Spleen (tissue), 11 donors: ENCODE measurements at regions not wholly inside any gene's neighbourhood (a gene's known extent, or its start where the extent isn't known, plus 50 kb on each side); places are given as distances from the start of the nearest gene placed in this dataset.

Experiments
- DNase-seq: peaks from one replicate; pipeline ENCODE4 v3.0.0-alpha.2; 2020
- H3K27ac ChIP-seq, 8 donors: fragments of 200-600 bp; sonication (generic) in 7 of 8; 1 replicate in 4 of 8; 2 replicates in 4 of 8; pipeline versions ENCODE4 v1.5.0 to v1.8.0; 2016 to 2021; ENCODE audit warnings: inconsistent platforms in 4 of 8, mild to moderate bottlenecking in 4 of 8, moderate library complexity in 1 of 8
- H3K27me3 ChIP-seq, 7 donors: fragments of 200-600 bp; sonication (generic) in 6 of 7; replicated peaks in 1 of 7; 1 replicate in 4 of 7; 2 replicates in 3 of 7; pipeline versions ENCODE4 v1.5.0 to v1.8.0; 2016 to 2021; ENCODE audit warnings: inconsistent platforms in 3 of 7, mild to moderate bottlenecking in 1 of 7
- H3K36me3 ChIP-seq, 6 donors: fragments of 200-600 bp; sonication (generic) in 5 of 6; 1 replicate in 4 of 6; 2 replicates in 2 of 6; pipeline versions ENCODE4 v1.5.0 to v1.8.0; 2016 to 2021; ENCODE audit warnings: inconsistent platforms in 2 of 6
- H3K4me1 ChIP-seq, 6 donors: fragments of 200-600 bp; sonication (generic) in 5 of 6; 1 replicate in 3 of 6; 2 replicates in 3 of 6; pipeline versions ENCODE4 v1.5.0 to v1.8.0; 2016 to 2021; ENCODE audit warnings: inconsistent platforms in 3 of 6
- H3K4me3 ChIP-seq, 8 donors: fragments of 200-600 bp; sonication (generic) in 7 of 8; 1 replicate in 4 of 8; 2 replicates in 4 of 8; pipeline versions ENCODE4 v1.5.0 to v1.8.0; 2016 to 2021; ENCODE audit warnings: inconsistent platforms in 4 of 8, mild to moderate bottlenecking in 4 of 8, moderate library complexity in 2 of 8
- H3K9me3 ChIP-seq, 8 donors: fragments of 200-600 bp; sonication (generic) in 7 of 8; 1 replicate in 4 of 8; 2 replicates in 4 of 8; pipeline versions ENCODE4 v1.5.0 to v1.8.0; 2016 to 2021; ENCODE audit warnings: inconsistent platforms in 4 of 8
- POLR2A ChIP-seq, 3 donors: fragments of 450-650 bp; IDR thresholded peaks; one replicate each; pipeline ENCODE4 v1.5.1; 2017; ENCODE audit warnings: antibody characterized with exemption in 3 of 3, mild to moderate bottlenecking in 1 of 3
- POLR2AphosphoS5 ChIP-seq, 3 donors: sonication (generic); formaldehyde crosslinking; IDR thresholded peaks; one replicate each; pipeline ENCODE4 v1.5.1; 2017; ENCODE audit warnings: antibody characterized with exemption in 3 of 3
- WGBS, 5 donors: extraction: QIAGEN DNeasy Blood & Tissue Kit in 3 of 5; methylation state at CpG; one replicate each; pipeline versions ENCODE4 v1.1.5 to v1.1.7; 2013 to 2018; 5-methylcytosine and 5-hydroxymethylcytosine counted together
- intact Hi-C: fragments of 100-400 bp; cut with DNase I; formaldehyde crosslinking; loops from one replicate; pipeline ENCODE4 v1.15.0; 2023; ENCODE audit warnings: low total_unique reads
- TF ChIP-seq, protein P1 (sequence below), 11 experiments: fragments of 200-600 bp in 7 of 11; fragments of 450-650 bp in 4 of 11; sonication (generic) in 4 of 11; IDR thresholded peaks in 8 of 11; conservative IDR thresholded peaks in 3 of 11; 1 replicate in 7 of 11; 2 replicates in 4 of 11; pipeline versions ENCODE4 v1.4.0 to v1.8.0; 2016 to 2021; ENCODE audit warnings: antibody characterized with exemption in 11 of 11, inconsistent platforms in 4 of 11, mild to moderate bottlenecking in 1 of 11
- donor health status: healthy with polysubstance abuse.
- donor health status: DM: no; HTN: no; CAD: no; lungs with moderate emphysema.
- donor health status: DM: no; HTN: no; CAD: no.
- donor health status: Bipolar disorder and iron deficiency.
- donor health status: healthy.
- donor health status: DM: no; HTN: no; CAD: no.
- donor health status: DM: yes; HTN: yes; CAD: no.

DNA sequence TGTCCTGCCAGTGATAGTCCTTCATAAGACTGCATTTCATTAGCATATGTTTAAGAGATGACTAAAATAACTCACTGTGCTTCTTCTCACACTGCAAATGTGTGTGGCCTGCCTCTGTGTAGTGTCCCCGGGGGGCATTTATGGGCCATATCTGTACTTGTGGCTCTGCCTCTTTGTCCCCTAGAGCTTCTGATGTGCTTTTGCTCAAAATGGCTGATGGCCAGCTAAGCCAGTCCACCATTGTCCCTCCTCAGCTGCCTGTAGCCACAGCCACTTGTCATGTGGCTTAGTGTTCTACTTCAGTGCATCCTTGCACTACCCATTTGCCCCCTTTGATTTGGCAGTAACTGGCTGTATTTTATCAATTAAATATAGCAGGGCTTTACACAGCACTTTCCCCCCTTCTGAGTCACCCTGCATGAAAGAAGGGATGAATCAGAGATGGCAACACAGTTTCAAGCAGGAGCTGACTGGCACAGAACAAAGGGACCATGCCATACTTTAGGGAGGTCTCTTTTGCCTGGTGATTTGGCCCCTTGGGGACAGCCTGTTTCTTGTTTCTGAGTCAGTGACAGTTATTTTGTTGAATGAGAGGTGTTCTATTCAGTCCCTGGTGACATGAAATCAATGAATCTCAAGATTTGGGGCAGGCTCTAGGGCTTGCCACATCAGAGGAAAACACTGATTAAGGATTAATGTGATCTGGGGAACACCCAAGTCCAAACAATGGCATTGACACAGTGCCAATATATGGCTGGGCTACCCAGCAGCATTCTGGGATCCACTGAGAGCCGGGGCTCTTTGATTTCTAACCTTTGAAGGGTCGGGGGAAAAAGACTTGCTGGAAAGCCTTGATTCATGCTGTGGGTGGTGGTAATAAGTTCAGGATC lies 245.5 kb downstream of the SMARCA2 start:
- Histone ChIP-seq H3K27me3 (no peaks in the 10 kb centered on the region), H3K4me1 (peaks cover 0 to 43% (median 14%) of the 10 kb centered on the region in 6 donors), H3K36me3 (no peaks in the 10 kb centered on the region), H3K4me3 (no peak overlapping the region), H3K27ac (no peak overlapping the region), H3K9me3 (no peaks in the 10 kb centered on the region)
- intact Hi-C loops: no loop called here
- TF ChIP-seq POLR2A (IDR thresholded peaks at IDR 0.05) (no peak), POLR2AphosphoS5 (IDR thresholded peaks at IDR 0.05) (no peak)
- TF ChIP-seq, protein P1, sequence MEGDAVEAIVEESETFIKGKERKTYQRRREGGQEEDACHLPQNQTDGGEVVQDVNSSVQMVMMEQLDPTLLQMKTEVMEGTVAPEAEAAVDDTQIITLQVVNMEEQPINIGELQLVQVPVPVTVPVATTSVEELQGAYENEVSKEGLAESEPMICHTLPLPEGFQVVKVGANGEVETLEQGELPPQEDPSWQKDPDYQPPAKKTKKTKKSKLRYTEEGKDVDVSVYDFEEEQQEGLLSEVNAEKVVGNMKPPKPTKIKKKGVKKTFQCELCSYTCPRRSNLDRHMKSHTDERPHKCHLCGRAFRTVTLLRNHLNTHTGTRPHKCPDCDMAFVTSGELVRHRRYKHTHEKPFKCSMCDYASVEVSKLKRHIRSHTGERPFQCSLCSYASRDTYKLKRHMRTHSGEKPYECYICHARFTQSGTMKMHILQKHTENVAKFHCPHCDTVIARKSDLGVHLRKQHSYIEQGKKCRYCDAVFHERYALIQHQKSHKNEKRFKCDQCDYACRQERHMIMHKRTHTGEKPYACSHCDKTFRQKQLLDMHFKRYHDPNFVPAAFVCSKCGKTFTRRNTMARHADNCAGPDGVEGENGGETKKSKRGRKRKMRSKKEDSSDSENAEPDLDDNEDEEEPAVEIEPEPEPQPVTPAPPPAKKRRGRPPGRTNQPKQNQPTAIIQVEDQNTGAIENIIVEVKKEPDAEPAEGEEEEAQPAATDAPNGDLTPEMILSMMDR (IDR thresholded peaks at IDR 0.05 in 8 of 11, conservative IDR thresholded peaks at IDR 0.05 in 3 of 11): no peak
- no peak for DNase-seq
- 68 to 90% (median 75%) methylated on average over 3 of the region's 3 CpGs for WGBS, 5 donors

GRCh38 chr9:2261421-2262103 lies 246.4 kb downstream of the SMARCA2 start:
- 71 to 85% (median 81%) methylated on average over 4 of the region's 4 CpGs for WGBS, 5 donors
- H3K9me3 ChIP-seq: no peaks in the 10 kb centered on the region
- TF ChIP-seq POLR2A (IDR thresholded peaks at IDR 0.05) (no peak), POLR2AphosphoS5 (IDR thresholded peaks at IDR 0.05) (no peak)
- H3K4me3 ChIP-seq: no peak overlapping the region
- no peaks in the 10 kb centered on the region for H3K27me3 ChIP-seq
- intact Hi-C loops: no loop called here
- H3K4me1 ChIP-seq: peaks cover 0 to 43% (median 14%) of the 10 kb centered on the region in 6 donors
- no peak overlapping the region for H3K27ac ChIP-seq
- no peak for DNase-seq
- H3K36me3 ChIP-seq: no peaks in the 10 kb centered on the region

GRCh38 chr9:2262386-2263071 lies 247.4 kb downstream of the SMARCA2 start:
- no peaks in the 10 kb centered on the region for H3K27me3 ChIP-seq
- H3K9me3 ChIP-seq: no peaks in the 10 kb centered on the region
- DNase-seq: no peak
- peaks cover 0 to 36% (median 14%) of the 10 kb centered on the region in 6 donors for H3K4me1 ChIP-seq
- no peak overlapping the region for H3K4me3 ChIP-seq
- H3K27ac ChIP-seq: no peak overlapping the region
- TF ChIP-seq POLR2A (IDR thresholded peaks at IDR 0.05) (no peak), POLR2AphosphoS5 (IDR thresholded peaks at IDR 0.05) (no peak)
- TF ChIP-seq, protein P1 (IDR thresholded peaks at IDR 0.05 in 8 of 11, conservative IDR thresholded peaks at IDR 0.05 in 3 of 11): no peak
- 78 to 88% (median 81%) methylated on average over 4 of the region's 4 CpGs for WGBS, 5 donors
- intact Hi-C loops: no loop called here
- no peaks in the 10 kb centered on the region for H3K36me3 ChIP-seq

GRCh38 chr9:2263111-2263510 lies 248.0 kb downstream of the SMARCA2 start:
- WGBS, 5 donors: 79 to 100% (median 91%) methylated on average over 1 of the region's 1 CpG
- intact Hi-C loops: no loop called here
- TF ChIP-seq, protein P1 (IDR thresholded peaks at IDR 0.05 in 8 of 11, conservative IDR thresholded peaks at IDR 0.05 in 3 of 11): no peak
- TF ChIP-seq POLR2A (IDR thresholded peaks at IDR 0.05): no peak
- no peak for TF ChIP-seq POLR2AphosphoS5 (IDR thresholded peaks at IDR 0.05)
- Histone ChIP-seq H3K4me1 (peaks cover 0 to 33% (median 13%) of the 10 kb centered on the region in 6 donors), H3K27ac (no peak overlapping the region), H3K27me3 (no peaks in the 10 kb centered on the region), H3K36me3 (no peaks in the 10 kb centered on the region), H3K9me3 (no peaks in the 10 kb centered on the region), H3K4me3 (no peak overlapping the region)
- no peak for DNase-seq
